ENCODE measurements at regions not wholly inside any gene's neighbourhood (a gene's known extent, or its start where the extent isn't known, plus 50 kb on each side); places are given as distances from the start of the nearest gene placed in this dataset.

DNA sequence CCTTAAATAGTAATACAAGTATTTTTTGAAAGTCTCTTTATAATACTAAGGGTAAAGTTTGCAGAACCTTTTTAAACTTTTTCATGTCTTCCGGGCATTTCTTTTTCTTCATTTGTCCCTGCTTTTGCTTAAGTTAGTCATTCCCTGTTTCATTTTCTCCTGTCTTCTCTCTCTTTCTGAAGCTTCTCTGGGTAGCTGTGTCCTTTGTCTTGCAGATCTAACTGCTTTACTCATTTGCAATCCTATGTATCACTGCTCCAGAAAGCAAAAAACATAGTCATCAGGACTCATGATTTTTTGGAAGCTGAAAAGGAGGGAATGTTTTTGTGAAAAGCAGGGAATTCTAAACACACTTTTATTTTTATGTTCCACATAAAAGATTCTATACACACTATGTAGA is 301.7 kb downstream of the MRPS30 start:
- no peaks in the 10 kb centered on the region for H3K27me3 ChIP-seq (ENCODE audit: control insufficient read depth in 2 of 2, insufficient read depth in 2 of 2, low read length in 2 of 2)
- H4K20me1 ChIP-seq (replicated peaks; ENCODE audit: control insufficient read depth, extremely low read depth, insufficient read depth, low read length) = no peaks in the 10 kb centered on the region
- H3K4me2 ChIP-seq (ENCODE audit: insufficient read depth, low read length) = no peak overlapping the region
- H2AFZ ChIP-seq (ENCODE audit: low read depth, low read length) = no peak overlapping the region
- intact Hi-C loops (cut with micrococcal nuclease) (no loop called here), dilution Hi-C loops (cut with MboI; ENCODE audit: extremely low pct_ligation_motif_present, low sequenced_read_pairs) (no loop called here)
- POLR2A ChIA-PET = no interaction called here
- TF ChIP-seq POLR2AphosphoS5 (IDR thresholded peaks at IDR 0.05; ENCODE audit: insufficient read depth, low read depth, low read length) (no peak), MYC (IDR thresholded peaks at IDR 0.05; ENCODE audit: low read depth, low read length) (no peak), FOS (IDR thresholded peaks at IDR 0.05; ENCODE audit: borderline replicate concordance, insufficient read depth, low read length) (no peak), JUN (IDR thresholded peaks at IDR 0.05; ENCODE audit: borderline replicate concordance, insufficient read depth, insufficient read length, low read depth) (no peak), EZH2 (IDR thresholded peaks at IDR 0.05; ENCODE audit: borderline replicate concordance, low read depth, low read length, severe bottlenecking) (no peak)
- TF ChIP-seq, protein P1, sequence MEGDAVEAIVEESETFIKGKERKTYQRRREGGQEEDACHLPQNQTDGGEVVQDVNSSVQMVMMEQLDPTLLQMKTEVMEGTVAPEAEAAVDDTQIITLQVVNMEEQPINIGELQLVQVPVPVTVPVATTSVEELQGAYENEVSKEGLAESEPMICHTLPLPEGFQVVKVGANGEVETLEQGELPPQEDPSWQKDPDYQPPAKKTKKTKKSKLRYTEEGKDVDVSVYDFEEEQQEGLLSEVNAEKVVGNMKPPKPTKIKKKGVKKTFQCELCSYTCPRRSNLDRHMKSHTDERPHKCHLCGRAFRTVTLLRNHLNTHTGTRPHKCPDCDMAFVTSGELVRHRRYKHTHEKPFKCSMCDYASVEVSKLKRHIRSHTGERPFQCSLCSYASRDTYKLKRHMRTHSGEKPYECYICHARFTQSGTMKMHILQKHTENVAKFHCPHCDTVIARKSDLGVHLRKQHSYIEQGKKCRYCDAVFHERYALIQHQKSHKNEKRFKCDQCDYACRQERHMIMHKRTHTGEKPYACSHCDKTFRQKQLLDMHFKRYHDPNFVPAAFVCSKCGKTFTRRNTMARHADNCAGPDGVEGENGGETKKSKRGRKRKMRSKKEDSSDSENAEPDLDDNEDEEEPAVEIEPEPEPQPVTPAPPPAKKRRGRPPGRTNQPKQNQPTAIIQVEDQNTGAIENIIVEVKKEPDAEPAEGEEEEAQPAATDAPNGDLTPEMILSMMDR (IDR thresholded peaks at IDR 0.05; ENCODE audit: extremely low read depth in 1 of 2, insufficient read depth in 1 of 2, low read depth in 1 of 2, low read length in 2 of 2) = no peak
- H3K4me1 ChIP-seq (ENCODE audit: control insufficient read depth, extremely low read depth, insufficient read depth, low read length) = no peaks in the 10 kb centered on the region
- no peak for FAIRE-seq
- H3K36me3 ChIP-seq (ENCODE audit: control insufficient read depth in 2 of 2, extremely low read depth in 1 of 2, insufficient read depth in 2 of 2, low read length in 2 of 2) = no peaks in the 10 kb centered on the region
- CTCF ChIA-PET = no interaction called here
- no peak for DNase-seq (ENCODE audit: low read depth, low spot score)
- no peaks in the 10 kb centered on the region for H3K9me3 ChIP-seq (replicated peaks; ENCODE audit: control insufficient read depth, insufficient read depth, low read length)
- no peak overlapping the region for H3K27ac ChIP-seq (ENCODE audit: insufficient read depth, low read depth, low read length)
- BruUV-seq (replicated peaks) = no TSS peak
- no peak overlapping the region for H3K9ac ChIP-seq (replicated peaks; ENCODE audit: extremely low read depth, insufficient read depth, low read length)
- H3K4me3 ChIP-seq (replicated peaks in 1 of 3; ENCODE audit: insufficient read depth in 1 of 3, low read depth in 1 of 3, low read length in 3 of 3) = no peak overlapping the region
- H3K9me1 ChIP-seq (replicated peaks; ENCODE audit: control insufficient read depth, extremely low read depth, insufficient read depth, low read length) = no peaks in the 10 kb centered on the region
- no peaks in the 10 kb centered on the region for H3K79me2 ChIP-seq (ENCODE audit: control insufficient read depth, insufficient read depth, low read length)

DNA sequence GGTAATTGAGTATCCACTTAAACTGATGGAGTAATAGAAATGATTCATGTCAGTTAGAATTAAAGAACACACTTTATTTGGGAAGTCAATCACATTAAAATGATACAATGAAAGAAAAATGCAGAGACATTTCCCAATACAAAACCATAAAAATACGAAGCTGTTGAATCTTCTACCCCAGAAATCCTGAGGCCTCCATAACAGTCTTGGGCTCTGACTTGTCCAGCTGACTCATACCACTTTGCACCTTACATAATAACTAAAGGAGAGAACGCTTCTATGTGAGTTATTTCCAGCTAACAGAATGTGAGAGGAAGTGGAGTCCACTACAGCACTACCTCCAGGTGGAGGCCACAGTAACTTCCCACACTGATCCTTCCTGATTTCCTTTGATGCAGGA is 305.0 kb downstream of the MRPS30 start:
- DNase-seq (ENCODE audit: low read depth, low spot score) (no peak), FAIRE-seq (no peak)
- no peak for TF ChIP-seq JUN (IDR thresholded peaks at IDR 0.05; ENCODE audit: borderline replicate concordance, insufficient read depth, insufficient read length, low read depth)
- TF ChIP-seq, protein P1 (IDR thresholded peaks at IDR 0.05; ENCODE audit: extremely low read depth in 1 of 2, insufficient read depth in 1 of 2, low read depth in 1 of 2, low read length in 2 of 2) = no peak
- no peak for TF ChIP-seq GATA2 (IDR thresholded peaks at IDR 0.05; ENCODE audit: insufficient read depth, insufficient read length, low read depth, low read length)
- TF ChIP-seq EZH2 (IDR thresholded peaks at IDR 0.05; ENCODE audit: borderline replicate concordance, low read depth, low read length, severe bottlenecking) = no peak
- TF ChIP-seq, protein P2, sequence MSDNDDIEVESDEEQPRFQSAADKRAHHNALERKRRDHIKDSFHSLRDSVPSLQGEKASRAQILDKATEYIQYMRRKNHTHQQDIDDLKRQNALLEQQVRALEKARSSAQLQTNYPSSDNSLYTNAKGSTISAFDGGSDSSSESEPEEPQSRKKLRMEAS (IDR thresholded peaks at IDR 0.05; ENCODE audit: insufficient read depth, insufficient read length) = no peak
- no peak for TF ChIP-seq FOS (IDR thresholded peaks at IDR 0.05; ENCODE audit: borderline replicate concordance, insufficient read depth, low read length)
- intact Hi-C loops (cut with micrococcal nuclease) = no loop called here
- no peaks in the 10 kb centered on the region for H3K9me3 ChIP-seq (replicated peaks; ENCODE audit: control insufficient read depth, insufficient read depth, low read length)
- POLR2A ChIA-PET = no interaction called here
- no peak overlapping the region for H3K27ac ChIP-seq (ENCODE audit: insufficient read depth, low read depth, low read length)
- dilution Hi-C loops (cut with MboI; ENCODE audit: extremely low pct_ligation_motif_present, low sequenced_read_pairs) = no loop called here
- no peaks in the 10 kb centered on the region for H3K9me1 ChIP-seq (replicated peaks; ENCODE audit: control insufficient read depth, extremely low read depth, insufficient read depth, low read length)
- H3K27me3 ChIP-seq (ENCODE audit: control insufficient read depth in 2 of 2, insufficient read depth in 2 of 2, low read length in 2 of 2) = no peaks in the 10 kb centered on the region
- no peaks in the 10 kb centered on the region for H4K20me1 ChIP-seq (replicated peaks; ENCODE audit: control insufficient read depth, extremely low read depth, insufficient read depth, low read length)
- no peaks in the 10 kb centered on the region for H3K36me3 ChIP-seq (ENCODE audit: control insufficient read depth in 2 of 2, extremely low read depth in 1 of 2, insufficient read depth in 2 of 2, low read length in 2 of 2)
- H3K4me3 ChIP-seq (replicated peaks in 1 of 3; ENCODE audit: insufficient read depth in 1 of 3, low read depth in 1 of 3, low read length in 3 of 3) = no peak overlapping the region
- H2AFZ ChIP-seq (ENCODE audit: low read depth, low read length) = no peak overlapping the region
- no peaks in the 10 kb centered on the region for H3K79me2 ChIP-seq (ENCODE audit: control insufficient read depth, insufficient read depth, low read length)
- BruUV-seq (replicated peaks) = no TSS peak
- H3K9ac ChIP-seq (replicated peaks; ENCODE audit: extremely low read depth, insufficient read depth, low read length) = no peak overlapping the region
- no peak overlapping the region for H3K4me2 ChIP-seq (ENCODE audit: insufficient read depth, low read length)
- no peaks in the 10 kb centered on the region for H3K4me1 ChIP-seq (ENCODE audit: control insufficient read depth, extremely low read depth, insufficient read depth, low read length)
- CTCF ChIA-PET = no interaction called here
